ENCODE measurements at regions not wholly inside any gene's neighbourhood (a gene's known extent, or its start where the extent isn't known, plus 50 kb on each side); places are given as distances from the start of the nearest gene placed in this dataset.

DNA sequence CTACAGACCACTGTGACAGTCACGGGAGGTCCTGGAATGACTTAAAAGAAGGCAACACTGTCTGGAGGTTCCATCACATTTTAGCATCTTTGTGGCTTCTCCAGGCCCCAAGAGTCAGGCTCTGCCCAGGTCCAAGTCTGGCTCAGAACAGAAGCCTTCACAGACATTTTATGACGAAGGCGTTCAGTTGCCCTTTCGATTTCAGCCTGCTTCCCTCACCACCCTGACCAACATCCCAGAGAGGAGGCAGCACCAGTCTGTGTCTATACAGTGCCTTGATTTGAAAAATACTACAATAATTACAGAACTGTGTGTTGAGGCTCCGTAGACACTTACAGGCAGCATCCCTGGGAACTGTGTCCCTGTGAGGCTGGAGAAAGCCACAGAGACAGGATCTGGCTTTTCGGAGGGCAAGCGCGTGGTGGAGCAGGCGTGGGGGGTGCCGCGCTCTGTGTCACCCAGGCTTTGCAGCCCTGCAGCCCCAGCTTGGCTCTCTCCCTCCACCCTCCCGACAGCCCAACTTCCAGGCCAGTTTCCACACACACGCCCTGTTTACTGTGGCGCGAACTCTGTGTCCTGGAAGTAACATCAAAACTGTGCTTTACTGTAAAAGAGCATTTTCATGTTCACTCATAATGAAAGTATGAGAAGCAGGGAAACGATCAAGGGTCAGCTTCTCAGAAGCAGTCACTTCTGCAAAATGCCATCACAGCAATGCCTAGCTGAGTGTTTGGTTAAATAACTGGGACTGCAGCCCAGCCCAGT lies 153.5 kb upstream of the ALKAL2 start:
- TF ChIP-seq, protein P1, sequence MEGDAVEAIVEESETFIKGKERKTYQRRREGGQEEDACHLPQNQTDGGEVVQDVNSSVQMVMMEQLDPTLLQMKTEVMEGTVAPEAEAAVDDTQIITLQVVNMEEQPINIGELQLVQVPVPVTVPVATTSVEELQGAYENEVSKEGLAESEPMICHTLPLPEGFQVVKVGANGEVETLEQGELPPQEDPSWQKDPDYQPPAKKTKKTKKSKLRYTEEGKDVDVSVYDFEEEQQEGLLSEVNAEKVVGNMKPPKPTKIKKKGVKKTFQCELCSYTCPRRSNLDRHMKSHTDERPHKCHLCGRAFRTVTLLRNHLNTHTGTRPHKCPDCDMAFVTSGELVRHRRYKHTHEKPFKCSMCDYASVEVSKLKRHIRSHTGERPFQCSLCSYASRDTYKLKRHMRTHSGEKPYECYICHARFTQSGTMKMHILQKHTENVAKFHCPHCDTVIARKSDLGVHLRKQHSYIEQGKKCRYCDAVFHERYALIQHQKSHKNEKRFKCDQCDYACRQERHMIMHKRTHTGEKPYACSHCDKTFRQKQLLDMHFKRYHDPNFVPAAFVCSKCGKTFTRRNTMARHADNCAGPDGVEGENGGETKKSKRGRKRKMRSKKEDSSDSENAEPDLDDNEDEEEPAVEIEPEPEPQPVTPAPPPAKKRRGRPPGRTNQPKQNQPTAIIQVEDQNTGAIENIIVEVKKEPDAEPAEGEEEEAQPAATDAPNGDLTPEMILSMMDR (IDR thresholded peaks at IDR 0.05; ENCODE audit: insufficient read depth, low read depth, low read length, missing control alignments), result no peak
- H3K4me3 ChIP-seq (ENCODE audit: low read depth, low read length), result peak overlapping the region; percentile 31
- peak; percentile 23 for DNase-seq (ENCODE audit: low read depth)

DNA sequence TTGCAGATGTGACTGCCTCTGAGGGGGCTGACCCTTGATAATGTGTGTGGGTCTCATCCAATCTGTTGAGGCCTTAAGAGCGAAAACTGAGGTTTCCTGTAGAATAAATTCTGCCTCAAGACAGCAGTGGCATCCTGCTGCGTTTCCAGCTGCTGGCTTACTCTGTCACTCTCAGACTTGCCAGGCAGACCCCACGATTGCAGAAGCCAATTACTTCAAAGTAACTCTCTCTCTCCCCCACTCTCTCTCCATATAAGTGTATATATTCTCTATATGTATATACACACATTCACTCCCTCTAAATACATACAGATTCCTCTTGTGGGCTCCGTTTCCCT lies 152.5 kb upstream of the ALKAL2 start:
- TF ChIP-seq, protein P1 (IDR thresholded peaks at IDR 0.05; ENCODE audit: insufficient read depth, low read depth, low read length, missing control alignments), result no peak
- no peak for DNase-seq (ENCODE audit: low read depth)

DNA sequence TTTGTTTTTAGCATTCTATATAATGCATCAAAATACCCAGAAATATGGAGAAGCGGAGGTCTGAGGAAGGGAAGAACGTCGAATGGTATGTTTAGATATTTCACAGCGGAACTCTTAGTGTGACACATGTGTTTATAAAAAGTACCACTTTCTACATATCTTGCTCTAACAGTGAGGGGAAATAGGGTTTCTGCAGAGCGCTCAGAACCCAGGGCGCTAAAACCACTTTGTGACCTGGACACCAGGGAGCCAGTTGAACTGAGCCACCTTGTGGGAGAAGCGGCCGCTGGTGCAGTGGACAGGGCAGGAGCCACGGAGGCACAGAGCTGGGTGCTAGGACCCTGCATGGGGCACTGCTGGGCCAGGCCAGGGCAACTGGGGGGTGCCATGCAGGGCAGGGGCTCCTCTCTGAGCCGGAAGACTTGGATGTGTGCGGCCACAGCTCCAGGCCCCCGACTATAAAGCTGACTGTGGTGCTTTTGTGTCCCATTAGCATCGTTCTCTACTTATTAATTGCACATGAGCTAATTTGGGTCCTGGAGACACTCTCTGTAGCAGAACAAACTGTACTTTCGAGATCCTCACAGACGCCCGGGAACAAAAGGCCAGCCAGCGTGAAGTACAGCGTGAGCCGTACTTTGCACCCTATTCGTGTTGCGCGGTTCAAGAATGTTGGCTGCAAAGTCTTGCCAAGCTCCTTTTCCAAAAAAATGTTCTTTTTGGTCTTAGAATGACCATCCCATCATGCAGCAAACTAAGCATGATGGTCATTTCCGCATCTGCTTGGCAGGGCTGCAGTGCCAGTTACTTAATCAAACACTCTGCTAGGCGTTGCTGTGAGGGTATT lies 151.9 kb upstream of the ALKAL2 start:
- TF ChIP-seq, protein P1 (IDR thresholded peaks at IDR 0.05; ENCODE audit: insufficient read depth, low read depth, low read length, missing control alignments), result no peak
- no peak overlapping the region for H3K4me3 ChIP-seq (ENCODE audit: low read depth, low read length)
- no peak for DNase-seq (ENCODE audit: low read depth)

More for the DNA sequence above, 152.5 kb upstream of the ALKAL2 start:
- no peak overlapping the region for H3K4me3 ChIP-seq (ENCODE audit: low read depth, low read length)

DNA sequence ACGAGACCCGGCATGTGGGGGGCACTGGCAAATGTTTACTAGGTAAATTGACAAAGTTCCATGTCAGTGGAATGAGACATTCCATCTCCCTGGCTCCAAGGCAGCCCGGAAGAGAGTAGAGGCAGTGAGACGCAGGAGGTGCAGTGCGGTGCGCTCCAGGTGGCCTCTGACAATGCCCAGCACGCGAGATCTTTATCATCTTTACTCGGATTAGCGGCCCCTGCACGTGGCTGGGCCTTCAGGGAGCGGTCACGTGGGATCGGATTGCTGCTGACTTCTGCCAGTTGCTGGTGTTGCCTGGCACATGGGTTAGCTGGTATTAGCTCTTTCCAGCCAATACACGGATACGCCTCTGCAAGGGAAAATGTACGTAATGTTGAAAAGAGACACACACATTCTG lies 151.2 kb upstream of the ALKAL2 start:
- TF ChIP-seq, protein P1 (IDR thresholded peaks at IDR 0.05; ENCODE audit: insufficient read depth, low read depth, low read length, missing control alignments), result no peak
- no peak for DNase-seq (ENCODE audit: low read depth)
- H3K4me3 ChIP-seq (ENCODE audit: low read depth, low read length), result no peak overlapping the region

DNA sequence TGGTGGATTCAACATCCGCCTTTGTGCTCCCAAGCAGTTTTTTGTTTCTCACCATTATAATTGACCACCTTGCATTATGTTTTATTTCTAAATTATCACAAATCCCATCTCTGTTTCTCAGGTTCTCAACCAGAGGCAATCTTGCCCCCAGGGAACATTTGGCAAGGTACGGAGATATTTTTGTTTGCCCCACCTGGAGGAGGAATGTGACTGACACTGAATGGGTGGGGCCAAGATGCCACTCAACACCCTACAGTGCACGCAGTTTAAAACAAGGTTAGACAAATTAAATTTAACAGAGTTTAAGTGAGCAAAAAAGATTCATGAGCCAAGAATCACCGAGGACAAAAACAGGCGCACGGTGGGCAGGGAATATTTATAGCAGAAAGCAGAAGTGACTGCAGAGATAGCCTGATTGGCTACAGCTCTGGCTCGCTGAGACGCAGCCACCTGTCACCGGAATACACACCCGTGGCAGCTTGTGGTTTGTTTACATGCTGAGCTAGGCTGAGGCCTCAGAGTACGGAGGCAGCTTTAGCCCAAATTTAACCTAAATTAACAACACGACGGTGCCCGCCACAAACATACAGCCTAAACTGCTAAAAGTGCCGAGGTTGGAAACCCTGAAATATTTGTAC lies 150.0 kb upstream of the ALKAL2 start:
- H3K4me3 ChIP-seq (ENCODE audit: low read depth, low read length), result no peak overlapping the region
- TF ChIP-seq, protein P1 (IDR thresholded peaks at IDR 0.05; ENCODE audit: insufficient read depth, low read depth, low read length, missing control alignments), result no peak
- peak; percentile 52 for DNase-seq (ENCODE audit: low read depth)

DNA sequence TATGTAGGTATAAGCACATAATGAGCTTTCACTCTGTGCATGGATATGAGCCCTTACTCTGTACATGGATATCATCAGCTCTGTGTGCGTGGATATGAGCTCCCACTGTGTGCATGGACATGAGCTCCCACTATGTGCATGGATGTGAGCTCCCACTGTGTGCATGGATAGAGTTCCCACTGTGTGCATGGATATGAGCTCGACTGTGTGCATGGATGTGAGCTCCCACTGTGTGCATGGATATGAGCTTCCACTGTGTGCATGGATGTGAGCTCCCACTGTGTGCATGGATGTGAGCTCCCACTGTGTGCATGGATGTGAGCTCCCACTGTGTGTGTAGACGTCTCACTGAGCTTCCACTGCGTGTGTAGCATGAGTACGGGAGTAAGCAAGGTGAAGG lies 149.3 kb upstream of the ALKAL2 start:
- H3K4me3 ChIP-seq (ENCODE audit: low read depth, low read length), result no peak overlapping the region
- TF ChIP-seq, protein P1 (IDR thresholded peaks at IDR 0.05; ENCODE audit: insufficient read depth, low read depth, low read length, missing control alignments), result no peak
- DNase-seq (ENCODE audit: low read depth), result no peak
